Ishikawa (cell line): ENCODE measurements at regions not wholly inside any gene's neighbourhood (a gene's known extent, or its start where the extent isn't known, plus 50 kb on each side); places are given as distances from the start of the nearest gene placed in this dataset.

Experiments used
- CEBPB ChIP-seq: IDR thresholded peaks from 2 replicates; pipeline ENCODE4 v1.6.1; 2012
- CREB1 ChIP-seq: IDR thresholded peaks from 2 replicates; pipeline ENCODE4 v1.6.1; 2012; ENCODE audit warnings: low read depth
- EGR1 ChIP-seq: IDR thresholded peaks from 2 replicates; pipeline ENCODE4 v1.6.1; 2012
- EP300 ChIP-seq: IDR thresholded peaks from 2 replicates; pipeline ENCODE4 v1.6.1; 2012; ENCODE audit warnings: borderline replicate concordance
- FOXM1 ChIP-seq: IDR thresholded peaks from 2 replicates; pipeline ENCODE4 v1.6.1; 2012; ENCODE audit warnings: low read depth, borderline replicate concordance
- MAX ChIP-seq: IDR thresholded peaks from 2 replicates; pipeline ENCODE4 v1.6.1; 2012
- NFIC ChIP-seq: IDR thresholded peaks from 2 replicates; pipeline ENCODE4 v1.6.1; 2012
- RAD21 ChIP-seq: IDR thresholded peaks from 2 replicates; pipeline ENCODE4 v1.6.1; 2012; ENCODE audit warnings: low read depth
- REST ChIP-seq: IDR thresholded peaks from 2 replicates; pipeline ENCODE4 v1.6.1; 2012; ENCODE audit warnings: low read depth, mild to moderate bottlenecking
- TAF1 ChIP-seq: IDR thresholded peaks from 2 replicates; pipeline ENCODE4 v1.6.1; 2012; ENCODE audit warnings: low read depth, mild to moderate bottlenecking
- TCF12 ChIP-seq: IDR thresholded peaks from 2 replicates; pipeline ENCODE4 v1.6.1; 2012; ENCODE audit warnings: low read depth
- TEAD4 ChIP-seq: IDR thresholded peaks from 2 replicates; pipeline ENCODE4 v1.6.1; 2012
- USF1 ChIP-seq: IDR thresholded peaks from 2 replicates; pipeline ENCODE4 v1.6.1; 2012
- YY1 ChIP-seq: IDR thresholded peaks from 2 replicates; pipeline ENCODE4 v1.6.1; 2012; ENCODE audit warnings: low read depth
- ZBTB7A ChIP-seq: IDR thresholded peaks from 2 replicates; pipeline ENCODE4 v1.6.1; 2012; ENCODE audit warnings: low read depth

- TF ChIP-seq NFIC (no peak), TAF1 (no peak), MAX (no peak), EP300 (no peak), FOXM1 (no peak), CREB1 (no peak), ZBTB7A (no peak), RAD21 (no peak), CEBPB (no peak), TCF12 (no peak)
Measured at GRCh38 chr18:40577239-40577980, 1377.6 kb upstream of the PIK3C3 start.

GRCh38 chr18:40576507-40577115, 1378.4 kb upstream of the PIK3C3 start:
- TF ChIP-seq REST: no peak
- no peak for TF ChIP-seq MAX
- TF ChIP-seq TEAD4: no peak
- TF ChIP-seq CREB1: no peak
- TF ChIP-seq RAD21: no peak
- TF ChIP-seq NFIC: no peak
- TF ChIP-seq EP300: no peak
- TF ChIP-seq CEBPB: no peak
- TF ChIP-seq YY1: no peak
- no peak for TF ChIP-seq TAF1
- TF ChIP-seq EGR1: no peak
- no peak for TF ChIP-seq TCF12
- TF ChIP-seq ZBTB7A: no peak
- no peak for TF ChIP-seq USF1
- TF ChIP-seq FOXM1: no peak

GRCh38 chr18:40570615-40571014, 1384.4 kb upstream of the PIK3C3 start:
- TF ChIP-seq FOXM1 (no peak), TAF1 (no peak), TCF12 (no peak), YY1 (no peak), MAX (no peak), EP300 (no peak), USF1 (no peak), RAD21 (no peak), TEAD4 (no peak), NFIC (no peak), EGR1 (no peak), REST (no peak), CREB1 (no peak), ZBTB7A (no peak)

- TF ChIP-seq NFIC (no peak), EGR1 (no peak), FOXM1 (no peak), MAX (no peak), CEBPB (no peak), RAD21 (no peak), TCF12 (no peak), USF1 (no peak), YY1 (no peak), TEAD4 (no peak), EP300 (no peak), CREB1 (no peak), ZBTB7A (no peak), REST (no peak), TAF1 (no peak)
Measured at GRCh38 chr18:40569605-40570004, 1385.4 kb upstream of the PIK3C3 start.
